ENCODE measurements at regions not wholly inside any gene's neighbourhood (a gene's known extent, or its start where the extent isn't known, plus 50 kb on each side); places are given as distances from the start of the nearest gene placed in this dataset.
"Not testable (repeated sequence)": the region's sequence is repeated elsewhere in the genome, so short reads cannot be mapped to it uniquely, and the experiment has no call there.

- TF ChIP-seq KDM1A (IDR thresholded peaks at IDR 0.05; ENCODE audit: low read depth) (no peak), SMC3 (IDR thresholded peaks at IDR 0.05) (no peak), RCOR1 (IDR thresholded peaks at IDR 0.05; ENCODE audit: low read depth, low read length) (no peak), ATOH8 (CRISPR knock-in tag; IDR thresholded peaks at IDR 0.05; ENCODE audit: low read depth) (no peak), EP300 (IDR thresholded peaks at IDR 0.05) (no peak), MAFK (IDR thresholded peaks at IDR 0.05; ENCODE audit: partially characterized antibody) (no peak)
- Histone ChIP-seq H3K4me1 (no peaks in the 10 kb centered on the region), H3K27ac (no peak overlapping the region), H3K4me2 (peak overlapping the region; percentile 37), H3K9me3 (no peaks in the 10 kb centered on the region), H3K4me3 (no peak overlapping the region)
- no peak for FAIRE-seq
- DNase-seq (ENCODE audit: low read depth in 1 of 2, low spot score in 1 of 2), result no peak
- whole genome bisulfite sequencing (ENCODE audit: missing lambda C conversion rate), result 39% methylated on average over 6 of the region's 6 CpGs
- ATAC-seq, result no peak
- POLR2A ChIA-PET, result no interaction called here
- CTCF ChIA-PET, result interaction anchor here (1.5 kb wide), 1 partner anchor 16 kb away, joined by 4 read pairs; no protein-coding TSS in a partner anchor
Measured at GRCh38 chr15:34656005-34656796, 72.8 kb upstream of the GOLGA8B start.

GRCh38 chr15:34655326-34655725, 71.9 kb upstream of the GOLGA8B start:
- WGBS (ENCODE audit: missing lambda C conversion rate), result 45% methylated on average over 2 of the region's 2 CpGs
- H3K9me3 ChIP-seq, result no peaks in the 10 kb centered on the region
- H3K27ac ChIP-seq, result no peak overlapping the region
- POLR2A ChIA-PET, result no interaction called here
- no peak for DNase-seq (ENCODE audit: low read depth in 1 of 2, low spot score in 1 of 2)
- CTCF ChIA-PET, result interaction anchor here (1.5 kb wide), 1 partner anchor 15 kb away, joined by 4 read pairs; no protein-coding TSS in a partner anchor
- H3K4me1 ChIP-seq, result no peaks in the 10 kb centered on the region
- no peak for ATAC-seq
- TF ChIP-seq RCOR1 (IDR thresholded peaks at IDR 0.05; ENCODE audit: low read depth, low read length) (no peak), ZC3H11A (IDR thresholded peaks at IDR 0.05) (no peak), ZFP36 (IDR thresholded peaks at IDR 0.05; ENCODE audit: borderline replicate concordance, partially characterized antibody) (no peak), EHF (CRISPR knock-in tag; IDR thresholded peaks at IDR 0.05) (no peak), KDM5A (IDR thresholded peaks at IDR 0.05) (no peak), POLR2AphosphoS2 (conservative IDR thresholded peaks at IDR 0.05; ENCODE audit: low read length) (no peak)
- no peak overlapping the region for H3K4me3 ChIP-seq
- FAIRE-seq, result no peak
- H3K4me2 ChIP-seq, result no peak overlapping the region

GRCh38 chr15:34654625-34655024, 71.2 kb upstream of the GOLGA8B start:
- FAIRE-seq, result peak; percentile 79
- no peak for DNase-seq (ENCODE audit: low read depth in 1 of 2, low spot score in 1 of 2)
- no peaks in the 10 kb centered on the region for H3K9me3 ChIP-seq
- ChIA-PET POLR2A (no interaction called here), CTCF (interaction anchor here (1.1 kb wide), 1 partner anchor 34 kb away, joined by 3 read pairs; no protein-coding TSS in a partner anchor)
- H3K4me2 ChIP-seq, result no peak overlapping the region
- WGBS (ENCODE audit: missing lambda C conversion rate), result 67% methylated on average over 6 of the region's 6 CpGs
- TF ChIP-seq USF2 (IDR thresholded peaks at IDR 0.05) (no peak), TFCP2L1 (CRISPR knock-in tag; IDR thresholded peaks at IDR 0.05) (no peak)
- no peak overlapping the region for H3K4me3 ChIP-seq
- no peak overlapping the region for H3K27ac ChIP-seq
- no peaks in the 10 kb centered on the region for H3K4me1 ChIP-seq
- no peak for ATAC-seq

- Histone ChIP-seq H3K4me2 (no peak overlapping the region), H3K4me3 (no peak overlapping the region), H3K27ac (no peak overlapping the region), H3K4me1 (no peaks in the 10 kb centered on the region), H3K9me3 (no peaks in the 10 kb centered on the region)
- TF ChIP-seq EP300 (IDR thresholded peaks at IDR 0.05) (no peak), CHD4 (IDR thresholded peaks at IDR 0.05; ENCODE audit: borderline replicate concordance) (no peak)
- no peak for ATAC-seq
- ChIA-PET POLR2A (no interaction called here), CTCF (interaction anchor here (1.1 kb wide), 1 partner anchor 33 kb away, joined by 3 read pairs; no protein-coding TSS in a partner anchor)
- no peak for FAIRE-seq
- no peak for DNase-seq (ENCODE audit: low read depth in 1 of 2, low spot score in 1 of 2)
- 6% methylated on average over 3 of the region's 3 CpGs for WGBS (ENCODE audit: missing lambda C conversion rate)
Measured at GRCh38 chr15:34653992-34654391, 70.5 kb upstream of the GOLGA8B start.

- H3K4me3 ChIP-seq; H3K9me3 ChIP-seq; H3K27ac ChIP-seq; H3K4me1 ChIP-seq; POLR2A ChIA-PET; H3K4me2 ChIP-seq; ATAC-seq; CTCF ChIA-PET; DNase-seq (ENCODE audit: low read depth in 1 of 2, low spot score in 1 of 2); FAIRE-seq: not testable (repeated sequence)
- 53% methylated on average over 3 of the region's 3 CpGs for WGBS (ENCODE audit: missing lambda C conversion rate)
Measured at GRCh38 chr15:34653326-34653725, 69.9 kb upstream of the GOLGA8B start.

Data from A549 (cell line).